CD4-positive, alpha-beta T cell treated with Interleukin-4 for 1 hour (primary cell): ENCODE measurements at regions not wholly inside any gene's neighbourhood (a gene's known extent, or its start where the extent isn't known, plus 50 kb on each side); places are given as distances from the start of the nearest gene placed in this dataset.
"Not testable (repeated sequence)": the region's sequence is repeated elsewhere in the genome, so short reads cannot be mapped to it uniquely, and the experiment has no call there.

Experiments
- DNase-seq, 2 donors: peaks; one replicate each; pipeline ENCODE4 v3.0.0-alpha.2; 2020 to 2022

DNA sequence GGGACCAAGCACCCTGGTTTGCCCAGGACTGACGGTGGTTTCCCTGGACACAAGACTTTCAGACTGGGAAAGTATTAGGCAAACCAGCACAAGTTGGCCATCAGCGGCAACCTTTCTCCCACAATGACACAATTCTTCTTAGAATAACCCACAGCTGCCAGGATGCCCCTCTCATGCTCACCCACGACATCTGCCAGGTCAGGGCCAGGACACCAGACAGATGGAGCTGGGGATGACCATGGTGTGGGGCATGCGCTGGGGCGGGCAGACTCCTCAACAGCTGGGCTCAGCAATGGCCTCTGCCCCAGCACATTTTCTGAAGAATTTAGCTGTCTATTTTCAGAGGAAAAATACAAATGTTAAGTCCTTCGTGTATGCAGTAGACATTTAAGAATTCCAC, 226.4 kb downstream of the FNDC1 start:
- no peak for DNase-seq

DNA sequence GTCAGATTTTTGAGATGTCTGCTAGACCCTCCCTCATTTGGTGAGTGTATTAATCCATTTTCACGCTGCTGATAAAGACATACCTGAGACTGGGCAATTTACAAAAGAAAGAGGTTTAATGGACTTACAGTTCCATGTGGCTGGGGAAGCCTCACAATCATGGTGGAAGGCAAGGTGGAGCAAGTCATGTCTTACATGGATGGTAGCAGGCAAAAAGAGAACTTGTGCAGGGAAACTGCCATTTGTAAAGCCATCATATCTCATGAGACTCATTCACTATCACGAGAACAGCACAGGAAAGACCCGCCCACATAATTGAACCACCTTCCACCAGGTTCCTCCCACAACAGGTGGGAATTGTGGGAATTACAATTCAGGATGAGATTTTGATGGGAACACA, 223.5 kb downstream of the FNDC1 start:
- DNase-seq: not testable (repeated sequence)

DNA sequence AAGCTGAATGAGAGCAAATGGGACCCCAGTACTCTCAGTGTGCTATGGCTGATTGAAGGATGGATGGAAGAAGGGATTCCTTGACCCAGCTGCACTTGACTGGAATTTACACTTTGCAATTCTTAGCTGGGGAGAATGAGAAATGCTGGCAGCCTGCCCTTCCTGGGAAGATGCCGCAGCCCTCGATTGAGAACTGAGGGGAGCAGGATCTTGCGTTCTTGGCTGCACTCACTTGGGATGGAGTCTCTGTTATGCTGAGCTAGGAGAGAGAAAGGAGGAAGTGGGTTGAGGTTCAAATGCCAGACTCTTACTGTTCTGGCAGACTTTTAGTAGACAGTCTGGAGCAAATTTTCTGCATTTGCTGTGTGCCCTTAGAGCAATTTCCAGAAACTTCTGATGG, 221.2 kb downstream of the FNDC1 start:
- no peak for DNase-seq

DNA sequence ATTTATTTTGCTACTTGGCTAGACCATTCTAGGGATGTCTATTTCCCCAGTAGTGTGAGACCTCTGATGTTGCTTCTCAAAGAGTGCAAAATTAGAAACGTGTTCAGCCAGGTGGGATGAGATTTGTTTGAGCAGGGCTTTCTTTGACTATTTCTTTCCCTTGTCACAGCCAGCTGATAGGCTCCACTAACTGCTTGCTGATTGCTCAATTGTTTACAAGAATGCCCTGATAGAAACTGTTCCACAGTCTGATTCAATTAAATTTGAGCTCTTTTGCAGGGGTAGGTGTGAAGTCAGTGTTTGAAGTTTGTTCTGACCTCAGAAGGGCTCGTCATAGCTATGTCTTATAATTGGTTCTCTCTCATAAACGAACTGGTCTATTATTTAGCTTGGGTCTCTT, 220.5 kb downstream of the FNDC1 start:
- no peak for DNase-seq

DNA sequence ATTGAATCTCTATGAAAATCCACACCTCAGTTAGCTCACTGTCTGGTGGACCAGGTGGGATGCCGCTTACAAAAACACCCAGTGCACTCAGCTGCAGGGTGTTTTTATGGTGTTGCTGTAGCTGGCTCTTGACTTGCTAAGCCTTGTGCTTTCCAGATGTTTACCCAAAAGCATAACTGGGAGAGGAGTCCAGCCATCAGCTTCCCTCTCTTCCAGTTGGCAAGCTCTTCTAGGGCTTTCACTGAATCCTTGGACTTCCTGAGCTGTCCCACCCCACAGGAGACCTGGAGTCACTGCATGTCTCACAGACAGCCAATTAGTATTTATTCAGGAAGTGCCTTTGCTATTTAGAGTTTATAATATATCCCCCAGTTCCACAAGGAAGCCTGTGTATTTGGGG, 210.9 kb downstream of the FNDC1 start:
- DNase-seq: no peak

DNA sequence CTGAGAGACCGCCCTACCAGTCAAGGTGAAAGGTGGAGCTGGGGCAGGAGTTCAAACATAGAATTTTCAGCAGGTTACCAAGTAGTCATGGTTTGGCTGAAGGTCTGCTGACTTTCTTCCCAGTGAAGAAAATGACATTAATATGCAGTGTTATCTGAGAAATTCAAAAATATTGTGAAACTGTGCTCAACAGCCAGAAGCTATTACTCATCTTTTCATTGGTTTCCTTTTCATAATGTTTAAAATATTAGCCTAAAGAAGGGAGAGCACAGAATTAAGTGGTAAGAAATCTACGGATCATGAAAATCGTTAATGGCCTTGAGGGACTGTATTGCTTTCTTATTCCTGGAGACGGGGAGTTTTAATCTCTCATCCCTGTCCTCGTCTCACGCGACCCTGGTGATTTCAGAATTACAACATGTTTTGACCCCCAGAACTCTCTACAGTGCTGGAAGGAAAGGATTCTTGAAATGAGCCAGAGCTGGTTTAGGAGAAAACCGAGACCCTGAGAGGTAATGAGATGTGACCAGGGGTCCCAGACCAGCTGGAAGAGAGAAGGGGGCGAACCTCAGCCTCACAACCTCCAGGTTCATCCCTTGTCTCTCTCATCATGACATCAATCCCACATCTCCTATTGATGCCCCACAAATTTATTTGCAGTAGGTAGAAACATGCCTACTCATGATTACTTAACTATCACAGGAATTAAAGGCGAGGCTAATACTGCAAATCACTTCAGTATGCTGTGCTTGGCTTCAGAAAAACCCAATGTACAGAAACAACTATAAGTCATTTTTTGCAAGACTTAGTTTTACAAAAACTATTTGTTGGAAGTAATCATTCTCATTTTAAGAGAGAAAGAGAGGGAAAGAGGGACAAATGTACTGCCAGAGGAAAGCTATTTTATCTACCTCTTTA, 209.5 kb downstream of the FNDC1 start:
- no peak for DNase-seq

DNA sequence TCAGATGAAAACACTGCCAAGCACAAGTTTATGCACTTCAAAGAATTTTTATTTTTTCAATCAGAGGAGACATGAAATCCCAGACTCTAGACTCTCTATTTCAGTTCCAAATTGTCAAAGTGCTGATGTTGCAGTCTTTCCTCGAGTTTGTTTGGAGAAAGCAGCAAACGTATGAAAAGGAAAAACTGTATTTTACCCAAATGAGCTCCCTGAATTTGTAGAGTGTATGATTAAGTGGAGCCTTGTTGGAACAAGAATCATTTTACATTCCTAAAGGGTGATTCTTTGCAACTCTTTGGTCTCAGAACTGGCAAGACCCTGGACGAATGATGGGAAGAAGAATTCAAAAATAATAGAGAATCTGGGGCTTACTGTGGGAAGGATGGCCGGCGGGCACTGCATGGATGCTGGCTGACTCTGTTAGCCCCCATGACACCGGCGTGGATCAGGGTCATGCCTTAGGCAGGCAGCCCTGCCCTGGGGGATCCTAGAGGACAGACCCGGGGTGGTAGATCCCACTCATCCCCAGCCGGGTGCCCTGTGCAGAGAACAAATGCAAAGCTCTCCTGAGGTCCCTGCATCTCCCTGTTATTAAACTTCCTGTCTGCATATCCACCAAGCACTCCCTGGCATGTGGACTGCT, 207.4 kb downstream of the FNDC1 start:
- DNase-seq: no peak

DNA sequence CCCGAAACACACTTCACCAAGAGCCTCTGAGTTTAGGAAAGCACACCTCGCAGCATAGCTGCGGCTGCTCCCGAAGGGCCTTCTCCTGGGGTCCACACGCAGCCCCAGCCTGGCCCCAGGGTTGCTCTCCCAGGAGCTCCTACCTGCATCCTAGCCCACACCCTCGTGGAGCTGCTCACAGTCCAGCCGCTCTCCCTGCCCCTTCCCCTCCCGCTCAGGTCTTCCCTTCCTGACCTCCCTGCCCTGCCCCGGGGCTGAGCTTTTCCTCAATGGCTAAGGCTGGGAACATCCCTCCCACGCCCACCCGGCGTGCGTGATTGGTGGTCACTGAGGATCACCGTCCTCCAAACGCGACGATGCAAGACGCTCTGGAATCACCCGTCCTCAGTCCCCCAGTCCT, 205.8 kb downstream of the FNDC1 start:
- no peak for DNase-seq

DNA sequence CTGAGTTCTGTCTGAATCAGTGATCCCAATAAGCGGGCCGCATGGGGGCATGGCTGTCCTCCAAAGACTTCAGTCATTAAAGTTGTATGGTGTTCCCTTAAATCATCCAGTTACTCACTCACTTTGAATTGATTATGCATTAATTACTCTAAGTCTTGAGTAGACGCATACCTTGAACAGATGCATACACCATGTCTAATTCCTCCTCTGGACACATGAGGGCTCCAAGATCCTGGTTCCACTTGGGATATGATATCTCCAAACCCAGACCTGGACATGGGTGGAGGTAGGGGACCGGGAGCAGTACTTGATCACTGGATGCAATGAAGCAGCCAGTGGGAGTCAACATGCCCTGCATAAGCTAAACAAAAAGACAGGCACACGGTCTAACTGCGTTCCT, 204.5 kb downstream of the FNDC1 start:
- no peak for DNase-seq

DNA sequence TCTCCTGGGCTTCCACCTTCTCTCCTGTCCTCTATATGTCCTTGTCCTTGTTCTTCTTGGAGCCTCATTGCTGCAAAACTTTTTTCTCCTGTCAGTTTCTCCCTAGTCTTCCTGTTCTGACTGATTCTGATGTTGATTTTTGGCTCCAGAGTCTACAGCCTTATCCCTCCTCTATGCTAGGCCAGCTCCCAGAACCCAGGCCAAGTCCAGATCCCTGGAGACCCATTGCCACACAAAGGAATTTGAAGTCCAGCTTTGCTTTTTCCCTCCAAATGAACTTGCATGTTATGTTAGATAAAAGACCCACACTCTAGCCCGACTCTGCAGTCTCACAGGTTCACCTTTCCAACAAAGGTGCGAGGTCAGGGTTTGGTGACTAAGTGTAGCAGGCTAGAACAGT, 203.1 kb downstream of the FNDC1 start:
- DNase-seq: no peak

DNA sequence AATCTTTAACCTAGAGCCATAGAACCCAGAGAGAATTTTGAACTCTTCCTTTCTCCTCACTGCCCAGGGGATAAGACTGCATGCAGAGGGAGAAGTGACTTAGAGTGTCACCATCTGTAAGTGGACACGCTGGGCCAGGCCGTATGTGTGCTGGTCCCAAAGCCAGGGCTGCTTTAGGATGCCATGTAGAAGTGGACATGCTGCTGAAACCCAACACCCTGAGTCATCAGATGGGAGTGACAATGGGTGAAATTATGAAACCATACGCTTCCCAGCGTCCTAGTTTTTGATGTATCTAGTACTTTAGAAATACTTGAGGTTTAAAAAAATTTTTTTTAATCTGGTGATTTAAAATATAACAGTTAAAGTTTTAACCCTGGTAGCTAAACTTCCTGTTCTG, 191.1 kb downstream of the FNDC1 start:
- no peak for DNase-seq

DNA sequence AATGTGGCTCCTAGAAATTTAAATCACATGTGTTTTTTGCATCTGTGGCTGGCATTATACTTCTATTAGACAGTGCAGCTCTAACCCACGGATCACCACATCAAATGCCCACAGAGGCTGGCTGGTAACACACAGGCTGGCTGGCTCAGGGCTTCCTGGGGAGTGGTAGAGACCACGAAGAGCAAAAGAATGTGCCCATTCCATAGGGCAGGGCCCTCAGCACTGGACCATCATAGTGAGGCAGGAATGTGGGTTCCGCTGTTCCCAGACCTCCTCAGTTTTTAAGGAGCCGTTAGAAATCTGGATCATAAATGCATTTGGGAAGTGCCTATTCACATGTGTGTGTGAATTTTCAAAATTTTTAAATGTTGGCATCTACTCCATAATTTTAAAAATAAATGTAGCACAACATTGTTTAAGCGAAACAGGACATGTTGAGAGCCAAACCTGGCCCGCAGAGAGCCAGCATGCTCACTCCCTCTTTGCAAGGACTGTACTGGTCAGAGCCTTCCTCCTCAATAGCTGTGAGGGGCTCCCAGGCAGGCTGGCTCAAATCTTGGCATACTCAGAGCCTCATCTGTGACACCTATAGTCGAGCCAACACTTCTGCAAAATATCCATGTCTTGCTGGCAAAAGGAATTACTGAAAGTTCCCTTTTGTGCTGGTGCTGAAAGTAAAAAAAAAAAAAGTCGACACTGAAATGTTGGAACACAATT, 190.5 kb downstream of the FNDC1 start:
- DNase-seq: no peak

DNA sequence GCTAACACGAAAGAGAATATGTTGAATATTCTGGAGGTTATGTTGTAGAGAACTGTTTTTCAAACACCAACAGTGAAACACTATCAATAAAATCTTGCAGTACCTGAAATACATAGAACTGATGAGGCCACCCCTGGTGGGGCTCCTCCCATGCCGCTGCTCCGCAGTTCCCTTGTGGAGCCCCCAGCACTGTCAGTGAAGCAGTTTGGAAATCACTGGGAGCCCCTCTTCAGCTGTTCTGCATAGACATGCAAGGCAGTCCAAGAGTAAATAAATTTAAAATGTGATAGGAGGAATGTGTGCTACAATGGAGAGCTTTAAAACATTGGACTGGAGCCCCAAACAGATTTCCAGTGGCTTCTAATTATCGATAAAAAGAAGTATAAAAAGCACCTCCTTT, 189.4 kb downstream of the FNDC1 start:
- no peak for DNase-seq

DNA sequence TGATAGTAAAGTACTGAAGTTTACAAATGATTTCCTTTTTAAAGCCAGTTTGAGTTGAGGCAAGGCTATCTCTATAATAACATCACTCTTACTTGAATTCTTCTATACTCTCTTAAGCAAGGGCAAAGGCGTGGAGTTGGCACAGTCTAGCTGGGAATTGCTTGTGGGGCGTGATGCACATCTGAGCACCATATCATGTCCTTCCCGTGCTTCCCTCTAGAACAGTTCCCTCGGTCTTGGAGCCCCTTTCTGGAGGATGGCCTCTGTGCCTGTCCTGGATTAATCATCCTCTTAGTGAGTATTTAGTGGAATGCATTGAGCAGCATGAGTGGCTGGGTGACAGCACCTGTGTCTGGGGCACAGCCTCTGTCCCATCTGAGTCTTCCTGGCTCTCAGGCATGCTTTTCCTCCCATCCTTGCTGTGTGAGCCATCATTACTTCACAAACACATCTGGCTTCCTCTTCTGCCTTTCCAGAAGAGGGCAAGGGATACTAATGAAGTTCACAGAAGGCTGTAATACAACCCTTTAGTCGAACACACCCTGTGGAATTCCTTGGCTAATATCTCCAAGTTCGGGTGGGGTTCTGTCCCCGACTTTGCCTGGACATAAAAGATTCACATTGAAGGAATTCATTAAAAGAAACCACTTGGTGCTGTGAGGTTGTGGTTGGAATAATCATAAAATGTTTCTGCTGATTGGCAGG, 188.2 kb downstream of the FNDC1 start:
- DNase-seq: no peak

DNA sequence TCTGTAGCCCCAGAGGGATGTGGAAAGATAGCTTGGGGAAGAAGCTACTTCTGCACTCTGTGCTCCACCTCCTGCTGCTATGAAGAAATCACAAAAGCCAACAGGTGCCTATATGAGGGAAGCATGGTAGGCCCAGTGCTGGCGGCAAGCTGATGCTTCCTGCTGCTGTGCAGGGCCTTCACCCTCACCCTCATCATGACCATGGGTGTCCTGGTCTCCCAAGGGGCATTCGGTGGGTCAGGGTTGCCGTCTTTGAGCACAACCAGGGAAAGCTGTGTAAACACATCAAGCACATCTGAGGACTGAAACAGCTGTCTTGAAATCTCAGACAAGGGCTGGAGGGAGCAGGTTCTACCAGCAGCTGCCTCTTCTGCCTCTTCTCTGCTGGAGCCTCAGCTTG, 184.0 kb downstream of the FNDC1 start:
- DNase-seq: no peak

DNA sequence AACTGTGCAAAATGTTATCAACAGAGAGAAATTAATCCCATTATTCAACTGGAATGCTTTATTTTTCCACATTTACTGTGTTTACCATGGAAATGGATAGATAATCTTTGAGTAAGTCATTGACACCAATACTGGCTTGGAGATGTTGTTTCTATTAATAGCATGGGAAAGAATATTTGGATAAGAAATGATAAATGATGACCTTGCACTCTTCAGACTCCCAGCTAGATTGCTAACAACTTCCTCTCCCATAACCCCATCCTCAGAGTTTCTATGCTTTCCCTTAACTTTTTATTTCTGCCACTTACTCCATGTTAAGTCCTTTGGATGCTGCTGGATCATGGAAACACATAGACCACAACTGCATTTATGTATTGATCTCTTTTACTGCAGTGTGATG, 182.5 kb downstream of the FNDC1 start:
- DNase-seq: no peak

DNA sequence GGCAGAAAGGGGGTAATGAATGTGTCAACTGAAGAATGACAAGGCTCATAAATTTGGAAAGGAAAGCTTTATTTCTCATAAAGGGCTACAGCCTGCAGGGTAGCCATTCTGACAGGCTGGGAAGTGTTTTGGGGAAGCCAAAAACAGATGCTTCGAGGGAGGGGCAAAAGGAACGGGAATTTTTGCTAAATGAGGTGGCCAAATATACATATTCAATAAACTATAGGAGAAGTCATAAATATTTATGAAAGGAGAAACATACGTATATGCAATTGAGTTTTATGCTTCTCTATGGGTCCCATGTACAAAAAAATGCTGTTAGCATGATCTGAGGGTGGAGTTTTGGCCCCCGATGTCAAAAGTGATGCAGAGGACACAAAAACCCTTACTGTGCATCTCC, 180.7 kb downstream of the FNDC1 start:
- no peak for DNase-seq

DNA sequence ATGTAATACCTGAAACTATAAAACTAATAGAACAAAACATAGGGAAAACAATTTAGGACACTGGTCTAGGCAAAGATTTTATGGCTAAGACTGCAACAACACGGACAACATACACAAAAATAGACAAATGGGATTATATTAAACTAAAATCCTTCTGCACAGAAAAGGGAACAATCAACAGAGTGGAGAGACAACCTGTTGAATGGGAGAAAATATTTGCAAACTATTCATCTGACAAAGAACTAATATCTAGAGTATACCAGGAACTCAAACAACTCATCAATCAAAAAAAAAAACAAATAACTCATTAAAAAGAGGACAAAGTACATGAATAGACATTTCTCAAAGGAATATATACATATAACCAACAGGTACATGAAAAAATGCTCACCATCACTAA, 174.5 kb downstream of the FNDC1 start:
- no peak for DNase-seq

DNA sequence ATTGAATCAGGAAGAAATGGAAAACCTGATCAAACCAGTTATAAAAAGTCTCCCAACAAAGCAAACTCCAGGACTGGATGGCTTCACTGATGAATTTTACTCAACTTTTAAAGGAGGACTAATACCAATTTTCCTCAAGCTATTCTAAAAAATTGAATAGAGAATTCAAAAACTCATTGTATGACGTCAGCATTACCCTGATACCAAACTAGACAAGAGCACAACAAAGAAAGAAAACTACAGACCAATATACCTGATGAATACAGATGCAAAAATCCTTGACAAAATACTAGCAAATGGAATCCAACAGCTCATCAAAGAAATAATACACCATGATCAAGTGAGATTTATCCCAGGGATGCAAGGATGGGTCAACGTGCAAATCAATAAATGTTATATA, 172.9 kb downstream of the FNDC1 start:
- DNase-seq: no peak

DNA sequence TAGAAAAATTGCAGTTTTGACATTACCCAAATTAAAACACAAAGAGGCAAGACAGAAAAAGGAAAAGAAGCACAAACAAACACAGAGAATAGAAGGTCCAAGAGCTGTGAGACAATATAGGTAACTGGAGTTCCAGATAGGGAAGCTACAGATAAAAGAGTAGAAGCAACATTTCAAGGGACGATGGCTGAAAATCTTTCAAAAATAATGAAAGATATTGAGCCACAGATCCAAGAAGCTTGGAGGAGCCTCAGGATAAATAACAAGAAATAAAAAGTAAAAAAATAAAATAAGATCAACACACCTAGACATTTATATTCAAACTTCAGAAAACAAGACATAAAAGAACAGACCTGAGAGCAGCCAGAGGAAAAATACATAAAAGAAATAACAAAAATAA, 164.9 kb downstream of the FNDC1 start:
- no peak for DNase-seq

DNA sequence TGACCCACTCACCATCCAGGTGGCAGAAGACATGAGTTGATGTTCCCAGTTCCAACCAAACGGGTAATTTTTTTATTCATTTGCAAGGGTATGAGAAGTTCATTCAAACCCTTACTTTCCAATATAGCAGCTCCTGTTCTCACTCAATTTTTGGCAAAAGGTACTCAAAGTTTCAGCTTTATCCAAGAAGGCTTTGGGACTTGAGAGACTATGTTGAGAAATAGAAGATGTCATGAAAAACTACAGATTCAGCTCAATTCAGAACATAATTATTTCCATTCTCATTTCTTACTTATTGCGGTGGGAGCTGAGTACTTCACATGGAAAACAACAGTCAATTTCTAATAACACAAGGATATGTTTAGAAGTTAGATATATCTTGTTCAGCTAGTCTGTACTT, 162.3 kb downstream of the FNDC1 start:
- DNase-seq: no peak

DNA sequence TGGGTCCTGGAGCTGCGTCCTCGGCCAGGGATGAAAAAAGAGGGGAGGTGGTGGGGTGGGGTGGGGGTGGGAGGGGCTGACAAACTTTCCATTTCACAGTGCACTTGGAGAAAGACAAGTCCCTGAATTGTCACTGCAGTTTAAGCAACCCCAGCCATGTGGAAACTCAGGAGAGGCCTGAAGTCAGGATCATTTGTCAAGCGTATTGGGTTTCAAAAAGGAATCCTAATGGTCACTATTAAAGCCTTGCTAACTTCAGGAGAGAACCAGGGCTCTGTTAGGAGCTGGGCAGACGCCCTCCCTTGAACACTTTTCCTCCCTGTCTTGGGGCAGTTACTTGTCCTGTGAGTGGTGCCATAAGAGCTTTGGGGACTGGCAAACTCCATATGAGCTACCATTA, 159.9 kb downstream of the FNDC1 start:
- DNase-seq: no peak

DNA sequence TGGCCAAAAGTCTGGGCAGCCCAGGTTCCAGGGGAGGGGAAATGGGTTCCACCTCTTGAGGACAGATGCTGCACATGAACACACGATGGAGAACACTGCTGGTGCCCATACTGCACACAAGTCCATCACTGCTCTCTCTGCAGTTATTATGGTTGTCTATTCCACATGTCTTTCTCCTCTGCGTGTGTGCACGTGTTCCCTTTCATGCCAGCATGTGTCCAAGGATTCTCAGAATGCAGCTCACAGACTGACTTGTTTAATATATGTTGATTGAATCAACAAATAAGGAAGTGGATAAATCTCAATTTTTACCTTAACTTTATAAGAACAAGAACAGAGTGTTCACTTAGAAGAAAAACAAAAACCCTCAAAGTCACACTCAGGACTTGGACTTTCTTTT, 158.9 kb downstream of the FNDC1 start:
- DNase-seq: no peak
